ENCODE measurements at regions not wholly inside any gene's neighbourhood (a gene's known extent, or its start where the extent isn't known, plus 50 kb on each side); places are given as distances from the start of the nearest gene placed in this dataset.

GRCh38 chr4:106503116-106504050, 134.8 kb upstream of the GIMD1 start:
- DNase-seq = no peak

- DNase-seq = peak; percentile 3
Measured at GRCh38 chr4:106502106-106502699, 133.6 kb upstream of the GIMD1 start.

GRCh38 chr4:106497271-106497670, 128.7 kb upstream of the GIMD1 start:
- DNase-seq = no peak

- no peak for DNase-seq
Measured at GRCh38 chr4:106496061-106496460, 127.5 kb upstream of the GIMD1 start.

- no peak for DNase-seq
Measured at GRCh38 chr4:106495476-106495875, 126.9 kb upstream of the GIMD1 start.

GRCh38 chr4:106494066-106494465, 125.5 kb upstream of the GIMD1 start:
- DNase-seq = no peak

GRCh38 chr4:106493086-106493485, 124.5 kb upstream of the GIMD1 start:
- no peak for DNase-seq

GRCh38 chr4:106486533-106486932, 118.0 kb upstream of the GIMD1 start:
- no peak for DNase-seq

- no peak for DNase-seq
Measured at GRCh38 chr4:106481801-106482200, 113.2 kb upstream of the GIMD1 start.

- DNase-seq = no peak
Measured at GRCh38 chr4:106478152-106478551, 109.6 kb upstream of the GIMD1 start.

- DNase-seq = no peak
Measured at GRCh38 chr4:106476741-106477140, 108.2 kb upstream of the GIMD1 start.

- no peak for DNase-seq
Measured at GRCh38 chr4:106473515-106473914, 104.9 kb upstream of the GIMD1 start.

- no peak for DNase-seq
Measured at GRCh38 chr4:106471151-106471550, 102.6 kb upstream of the GIMD1 start.

GRCh38 chr4:106463622-106464021, 95.0 kb upstream of the GIMD1 start:
- no peak for DNase-seq

GRCh38 chr4:106454581-106454980, 86.0 kb upstream of the GIMD1 start:
- no peak for DNase-seq

GRCh38 chr4:106454021-106454420, 85.4 kb upstream of the GIMD1 start:
- DNase-seq = no peak

GRCh38 chr4:106451091-106451490, 82.5 kb upstream of the GIMD1 start:
- no peak for DNase-seq

GRCh38 chr4:106450249-106450648, 81.7 kb upstream of the GIMD1 start:
- DNase-seq = no peak

- DNase-seq = no peak
Measured at GRCh38 chr4:106444557-106444956, 76.0 kb upstream of the GIMD1 start.

GRCh38 chr4:106430797-106431196, 62.2 kb upstream of the GIMD1 start:
- no peak for DNase-seq

GRCh38 chr4:106429885-106430284, 61.3 kb upstream of the GIMD1 start:
- no peak for DNase-seq

GRCh38 chr4:106426069-106426468, 57.5 kb upstream of the GIMD1 start:
- no peak for DNase-seq

GRCh38 chr4:106425576-106425975, 57.0 kb upstream of the GIMD1 start:
- DNase-seq = no peak

- no peak for DNase-seq
Measured at GRCh38 chr4:106424426-106424825, 55.8 kb upstream of the GIMD1 start.

- no peak for DNase-seq
Measured at GRCh38 chr4:106423791-106424190, 55.2 kb upstream of the GIMD1 start.

All from GF-D8 (cell line).